ENCODE measurements at regions not wholly inside any gene's neighbourhood (a gene's known extent, or its start where the extent isn't known, plus 50 kb on each side); places are given as distances from the start of the nearest gene placed in this dataset.
"Not testable (repeated sequence)": the region's sequence is repeated elsewhere in the genome, so short reads cannot be mapped to it uniquely, and the experiment has no call there.

DNA sequence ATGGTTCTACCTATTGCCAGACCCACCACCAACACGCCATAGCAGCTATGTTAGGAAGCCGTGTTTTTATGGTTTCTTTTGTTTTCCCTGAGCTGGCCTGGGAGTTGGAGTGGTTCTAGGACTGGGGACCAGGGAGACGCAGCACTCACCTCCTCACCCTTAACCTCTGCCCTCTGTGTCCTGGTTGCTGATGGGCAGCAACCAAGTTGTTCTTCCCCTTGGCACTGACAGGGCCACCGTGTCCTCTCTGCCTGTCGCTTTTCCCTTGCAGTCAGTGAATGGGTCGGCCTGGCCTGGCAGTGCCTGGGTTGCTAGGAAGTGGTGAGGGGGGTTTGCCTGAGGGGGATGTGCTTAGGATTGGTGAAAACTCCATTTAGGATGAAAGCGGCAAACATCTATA is 197.1 kb upstream of the GATA6 start:
- no peak for DNase-seq (ENCODE audit: low read depth)
- TF ChIP-seq, protein P1, sequence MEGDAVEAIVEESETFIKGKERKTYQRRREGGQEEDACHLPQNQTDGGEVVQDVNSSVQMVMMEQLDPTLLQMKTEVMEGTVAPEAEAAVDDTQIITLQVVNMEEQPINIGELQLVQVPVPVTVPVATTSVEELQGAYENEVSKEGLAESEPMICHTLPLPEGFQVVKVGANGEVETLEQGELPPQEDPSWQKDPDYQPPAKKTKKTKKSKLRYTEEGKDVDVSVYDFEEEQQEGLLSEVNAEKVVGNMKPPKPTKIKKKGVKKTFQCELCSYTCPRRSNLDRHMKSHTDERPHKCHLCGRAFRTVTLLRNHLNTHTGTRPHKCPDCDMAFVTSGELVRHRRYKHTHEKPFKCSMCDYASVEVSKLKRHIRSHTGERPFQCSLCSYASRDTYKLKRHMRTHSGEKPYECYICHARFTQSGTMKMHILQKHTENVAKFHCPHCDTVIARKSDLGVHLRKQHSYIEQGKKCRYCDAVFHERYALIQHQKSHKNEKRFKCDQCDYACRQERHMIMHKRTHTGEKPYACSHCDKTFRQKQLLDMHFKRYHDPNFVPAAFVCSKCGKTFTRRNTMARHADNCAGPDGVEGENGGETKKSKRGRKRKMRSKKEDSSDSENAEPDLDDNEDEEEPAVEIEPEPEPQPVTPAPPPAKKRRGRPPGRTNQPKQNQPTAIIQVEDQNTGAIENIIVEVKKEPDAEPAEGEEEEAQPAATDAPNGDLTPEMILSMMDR (IDR thresholded peaks at IDR 0.05; ENCODE audit: insufficient read depth, low read depth, low read length, missing control alignments) = no peak
- H3K4me3 ChIP-seq (ENCODE audit: low read depth, low read length) = no peak overlapping the region

DNA sequence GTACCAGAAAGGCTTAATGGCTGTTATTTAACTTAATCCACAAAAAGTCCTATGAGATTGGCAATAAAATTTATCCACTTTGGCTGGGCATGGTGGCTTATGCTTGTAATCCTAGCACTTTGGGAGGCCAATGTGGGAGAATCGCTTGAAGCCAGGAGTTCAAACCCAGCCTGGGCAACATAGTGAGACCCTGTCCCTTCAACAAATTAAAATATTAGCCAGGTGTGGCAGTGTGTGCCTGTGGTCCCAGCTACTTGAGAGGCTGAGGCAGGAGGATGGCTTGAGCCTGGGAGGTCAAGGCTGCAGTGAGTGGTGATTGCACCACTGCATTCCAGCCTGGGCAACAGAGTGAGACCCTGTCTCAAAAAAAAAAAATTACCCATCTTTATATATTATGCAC is 193.4 kb upstream of the GATA6 start:
- DNase-seq (ENCODE audit: low read depth); H3K4me3 ChIP-seq (ENCODE audit: low read depth, low read length): not testable (repeated sequence)

GRCh38 chr18:21978546-21979170 is 190.7 kb upstream of the GATA6 start:
- H3K4me3 ChIP-seq (ENCODE audit: low read depth, low read length) = no peak overlapping the region
- no peak for DNase-seq (ENCODE audit: low read depth)
- TF ChIP-seq, protein P1 (IDR thresholded peaks at IDR 0.05; ENCODE audit: insufficient read depth, low read depth, low read length, missing control alignments) = no peak

- no peak for DNase-seq (ENCODE audit: low read depth)
These were observed 190.2 kb upstream of the GATA6 start for GRCh38 chr18:21979171-21979560.

DNA sequence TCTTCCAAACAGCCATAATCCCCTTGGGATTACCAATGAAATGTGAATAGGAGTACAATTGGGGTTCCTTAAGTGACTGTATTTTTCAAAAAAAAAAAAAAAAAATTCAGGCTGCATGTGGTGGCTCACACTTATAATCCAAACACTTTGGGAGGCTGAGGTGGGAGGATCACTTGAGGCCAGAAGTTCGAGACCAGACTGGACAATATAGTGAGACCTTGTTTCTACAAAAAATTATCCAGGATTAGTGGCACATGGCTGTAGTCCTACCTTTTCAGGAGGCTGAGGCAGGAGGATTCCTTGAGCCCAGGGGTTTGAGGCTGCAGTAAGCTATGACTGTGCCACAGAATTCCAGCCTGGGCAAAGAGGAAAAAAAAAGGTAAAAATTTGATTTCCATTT is 189.6 kb upstream of the GATA6 start:
- no peak overlapping the region for H3K4me3 ChIP-seq (ENCODE audit: low read depth, low read length)
- TF ChIP-seq, protein P1 (IDR thresholded peaks at IDR 0.05; ENCODE audit: insufficient read depth, low read depth, low read length, missing control alignments) = no peak
- no peak for DNase-seq (ENCODE audit: low read depth)

More at GRCh38 chr18:21979171-21979560, 190.2 kb upstream of the GATA6 start:
- no peak overlapping the region for H3K4me3 ChIP-seq (ENCODE audit: low read depth, low read length)
- TF ChIP-seq, protein P1 (IDR thresholded peaks at IDR 0.05; ENCODE audit: insufficient read depth, low read depth, low read length, missing control alignments) = no peak

DNA sequence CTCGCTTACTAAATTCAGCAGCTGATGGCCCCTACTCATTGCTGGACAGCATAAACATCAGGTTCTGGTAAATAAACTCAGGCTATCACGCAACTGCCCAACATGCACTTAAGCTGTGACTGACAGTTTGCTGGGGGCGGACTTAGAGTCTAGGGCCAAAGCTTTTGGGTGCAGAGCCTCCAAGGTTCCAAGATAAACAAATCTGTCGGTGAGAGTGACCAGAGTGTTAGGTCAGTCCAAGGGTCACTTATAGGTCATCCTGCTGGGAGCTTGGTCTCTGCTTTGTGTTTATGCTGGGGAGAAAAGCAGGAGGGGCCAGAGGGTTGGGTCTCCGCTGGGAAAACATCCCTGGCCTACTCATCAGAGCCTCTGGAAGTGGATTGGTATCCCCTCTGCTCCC is 188.6 kb upstream of the GATA6 start:
- H3K4me3 ChIP-seq (ENCODE audit: low read depth, low read length) = no peak overlapping the region
- TF ChIP-seq, protein P1 (IDR thresholded peaks at IDR 0.05; ENCODE audit: insufficient read depth, low read depth, low read length, missing control alignments) = no peak
- DNase-seq (ENCODE audit: low read depth) = no peak

- DNase-seq (ENCODE audit: low read depth); H3K4me3 ChIP-seq (ENCODE audit: low read depth, low read length): not testable (repeated sequence)
These were observed 187.9 kb upstream of the GATA6 start for GRCh38 chr18:21981489-21981888.

GRCh38 chr18:21991081-21991534 is 178.3 kb upstream of the GATA6 start:
- TF ChIP-seq, protein P1 (IDR thresholded peaks at IDR 0.05; ENCODE audit: insufficient read depth, low read depth, low read length, missing control alignments) = no peak
- H3K4me3 ChIP-seq (ENCODE audit: low read depth, low read length) = no peak overlapping the region
- no peak for DNase-seq (ENCODE audit: low read depth)

Measured in GM12865 (cell line).